MM.1S (cell line): ENCODE measurements at regions not wholly inside any gene's neighbourhood (a gene's known extent, or its start where the extent isn't known, plus 50 kb on each side); places are given as distances from the start of the nearest gene placed in this dataset.

ENCODE experiments used
- DNase-seq: peaks from one replicate; pipeline ENCODE4 v3.0.0-alpha.2; 2015
- H2AFZ ChIP-seq: fragments of 300-600 bp; sonication (generic); 2 replicates; pipeline ENCODE4 v1.6.0; 2016; ENCODE audit warnings: antibody characterized with exemption, low read length
- H3F3A ChIP-seq: fragments of 300-600 bp; sonication (generic); 2 replicates; pipeline ENCODE4 v1.6.1; 2016; ENCODE audit warnings: mild to moderate bottlenecking, antibody characterized with exemption, low read length, moderate library complexity, mixed read lengths; ENCODE audit not compliant: insufficient read depth
- H3K27ac ChIP-seq: fragments of 300-600 bp; sonication (generic); 2 replicates; pipeline ENCODE4 v1.5.1; 2016; ENCODE audit warnings: mild to moderate bottlenecking, low read length
- H3K27me3 ChIP-seq: fragments of 300-600 bp; sonication (generic); replicated peaks from 2 replicates; pipeline ENCODE4 v1.6.0; 2016; ENCODE audit warnings: low read length; ENCODE audit not compliant: insufficient read depth
- H3K36me3 ChIP-seq: fragments of 300-600 bp; sonication (generic); replicated peaks from 2 replicates; pipeline ENCODE4 v1.6.1; 2016; ENCODE audit warnings: mild to moderate bottlenecking, low read length, mixed read lengths; ENCODE audit not compliant: insufficient read depth
- H3K4me1 ChIP-seq: fragments of 300-600 bp; sonication (generic); 2 replicates; pipeline ENCODE4 v1.6.1; 2016; ENCODE audit warnings: low read length, mixed read lengths
- H3K4me2 ChIP-seq: fragments of 300-600 bp; sonication (generic); 2 replicates; pipeline ENCODE4 v1.6.0; 2016; ENCODE audit warnings: low read depth, low read length
- H3K4me3 ChIP-seq: fragments of 300-600 bp; sonication (generic); 2 replicates; pipeline ENCODE4 v1.5.1; 2016; ENCODE audit warnings: low read length, mixed read lengths
- H3K79me2 ChIP-seq: fragments of 300-600 bp; sonication (generic); 2 replicates; pipeline ENCODE4 v1.6.1; 2016; ENCODE audit warnings: mixed run types, low read length, mixed read lengths
- H3K9ac ChIP-seq: fragments of 300-600 bp; sonication (generic); 2 replicates; pipeline ENCODE4 v1.6.1; 2016; ENCODE audit warnings: low read length, mixed read lengths
- H3K9me2 ChIP-seq: fragments of 300-600 bp; sonication (generic); replicated peaks from 2 replicates; pipeline ENCODE4 v1.6.1; 2016; ENCODE audit warnings: mild to moderate bottlenecking, low read length, mixed read lengths; ENCODE audit not compliant: insufficient read depth
- H3K9me3 ChIP-seq: fragments of 300-600 bp; sonication (generic); replicated peaks from 2 replicates; pipeline ENCODE4 v1.6.1; 2016; ENCODE audit warnings: mild to moderate bottlenecking, low read length, mixed read lengths; ENCODE audit not compliant: insufficient read depth
- H4K20me1 ChIP-seq: fragments of 300-600 bp; sonication (generic); 2 replicates; pipeline ENCODE4 v1.6.1; 2016; ENCODE audit warnings: mild to moderate bottlenecking, low read length, moderate library complexity, mixed read lengths; ENCODE audit not compliant: insufficient read depth
- CTCF ChIP-seq: fragments of 300-600 bp; sonication (generic); IDR thresholded peaks from 2 replicates; pipeline ENCODE4 v1.5.1; 2016; ENCODE audit warnings: antibody characterized with exemption, low read length, mixed read lengths
- EZH2 ChIP-seq: fragments of 300-600 bp; sonication (generic); optimal IDR thresholded peaks from 2 replicates; pipeline ENCODE3; 2017; ENCODE audit warnings: low read depth, mild to moderate bottlenecking, antibody characterized with exemption, low read length, mixed read lengths
- EZH2phosphoT487 ChIP-seq: fragments of 300-600 bp; sonication (generic); IDR thresholded peaks from 2 replicates; pipeline ENCODE4 v1.6.1; 2018; ENCODE audit warnings: antibody characterized with exemption, low read length

DNA sequence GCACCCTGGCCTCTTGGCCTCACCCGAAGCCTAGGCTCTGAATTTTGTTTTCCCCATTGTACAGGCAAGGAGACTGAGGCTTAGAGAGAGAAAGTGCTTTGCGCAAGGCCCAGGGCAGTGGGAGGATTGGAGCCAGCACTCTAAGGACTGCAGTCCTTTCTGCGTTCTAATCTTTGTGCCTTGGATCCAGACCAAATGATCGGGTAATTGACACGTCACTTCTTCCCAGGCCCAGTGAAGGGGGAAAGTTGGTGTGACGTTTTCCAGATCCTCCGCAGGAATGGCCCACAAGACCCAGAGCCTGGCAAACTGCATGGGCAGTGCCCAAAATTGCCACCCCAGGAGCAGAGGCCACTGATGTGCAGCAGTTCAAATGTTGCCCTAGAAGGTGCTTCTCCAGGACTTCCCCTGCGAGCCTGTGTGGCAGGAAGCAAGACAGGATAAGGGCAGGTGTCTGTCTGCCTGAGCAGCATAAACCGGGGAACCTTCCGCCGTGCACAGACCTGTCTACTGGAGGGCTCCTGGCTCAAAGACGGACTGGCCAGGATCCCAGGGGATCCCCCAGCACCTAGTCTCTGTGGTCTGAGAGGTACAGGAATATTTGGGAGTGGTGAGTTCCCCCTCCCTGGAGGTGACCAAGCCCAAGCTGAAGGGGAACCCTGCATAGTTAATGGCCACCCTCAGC lies 194.5 kb upstream of the TLE3 start:
- H3K36me3 ChIP-seq, result no peaks in the 10 kb centered on the region
- H3K9me3 ChIP-seq, result no peaks in the 10 kb centered on the region
- TF ChIP-seq EZH2phosphoT487 (no peak), CTCF (no peak), EZH2 (no peak)
- H3K9me2 ChIP-seq, result no peaks in the 10 kb centered on the region
- H3K4me3 ChIP-seq, result no peak overlapping the region
- H4K20me1 ChIP-seq, result no peaks in the 10 kb centered on the region
- H3K27me3 ChIP-seq, result no peaks in the 10 kb centered on the region
- DNase-seq, result no peak
- no peak overlapping the region for H3K27ac ChIP-seq
- H3K79me2 ChIP-seq, result no peaks in the 10 kb centered on the region
- H3K9ac ChIP-seq, result no peak overlapping the region
- H3F3A ChIP-seq, result no peaks in the 10 kb centered on the region
- no peaks in the 10 kb centered on the region for H3K4me1 ChIP-seq
- H2AFZ ChIP-seq, result no peak overlapping the region
- no peak overlapping the region for H3K4me2 ChIP-seq

- no peaks in the 10 kb centered on the region for H3F3A ChIP-seq
- no peaks in the 10 kb centered on the region for H3K79me2 ChIP-seq
- no peaks in the 10 kb centered on the region for H3K9me3 ChIP-seq
- H2AFZ ChIP-seq, result no peak overlapping the region
- H3K9me2 ChIP-seq, result no peaks in the 10 kb centered on the region
- no peak overlapping the region for H3K9ac ChIP-seq
- H3K4me3 ChIP-seq, result no peak overlapping the region
- no peaks in the 10 kb centered on the region for H3K36me3 ChIP-seq
- H3K4me2 ChIP-seq, result no peak overlapping the region
- no peak for DNase-seq
- no peaks in the 10 kb centered on the region for H3K27me3 ChIP-seq
- TF ChIP-seq EZH2 (no peak), EZH2phosphoT487 (no peak), CTCF (no peak)
- H4K20me1 ChIP-seq, result no peaks in the 10 kb centered on the region
- no peak overlapping the region for H3K27ac ChIP-seq
- H3K4me1 ChIP-seq, result no peaks in the 10 kb centered on the region
Measured at GRCh38 chr15:70291305-70292075, 193.8 kb upstream of the TLE3 start.

GRCh38 chr15:70290708-70291107 lies 193.0 kb upstream of the TLE3 start:
- no peaks in the 10 kb centered on the region for H3K27me3 ChIP-seq
- no peak overlapping the region for H2AFZ ChIP-seq
- no peaks in the 10 kb centered on the region for H3K9me3 ChIP-seq
- no peak overlapping the region for H3K9ac ChIP-seq
- H3K4me3 ChIP-seq, result no peak overlapping the region
- H3K27ac ChIP-seq, result no peak overlapping the region
- no peaks in the 10 kb centered on the region for H4K20me1 ChIP-seq
- H3K4me1 ChIP-seq, result no peaks in the 10 kb centered on the region
- H3K4me2 ChIP-seq, result no peak overlapping the region
- TF ChIP-seq CTCF (no peak), EZH2phosphoT487 (no peak), EZH2 (no peak)
- DNase-seq, result no peak
- no peaks in the 10 kb centered on the region for H3K36me3 ChIP-seq
- no peaks in the 10 kb centered on the region for H3F3A ChIP-seq
- no peaks in the 10 kb centered on the region for H3K79me2 ChIP-seq
- no peaks in the 10 kb centered on the region for H3K9me2 ChIP-seq
